ENCODE measurements at regions not wholly inside any gene's neighbourhood (a gene's known extent, or its start where the extent isn't known, plus 50 kb on each side); places are given as distances from the start of the nearest gene placed in this dataset.
A peak's percentile ranks its signal among the peaks of the same experiment; 100 is the strongest.

DNA sequence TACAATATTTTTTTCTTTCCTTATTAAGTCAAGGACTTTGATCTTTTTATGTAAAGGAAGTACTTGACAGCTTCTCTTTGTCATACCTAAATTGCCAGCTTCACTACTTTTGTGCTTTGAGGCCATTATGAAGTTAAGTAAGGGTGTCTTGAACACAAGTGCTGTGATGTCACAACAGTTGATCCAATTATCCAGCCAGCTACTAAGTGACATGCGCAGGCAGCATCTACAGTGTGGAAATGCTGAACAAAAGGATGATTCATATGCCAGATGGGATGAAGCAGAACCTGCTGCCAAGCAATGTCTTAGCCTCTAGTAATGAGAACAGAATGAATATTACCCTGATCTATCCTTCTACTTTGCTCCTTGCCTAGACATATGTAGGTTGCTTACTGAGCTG is 68.3 kb upstream of the TMEM244 start:
- H3K36me3 ChIP-seq, result no peaks in the 10 kb centered on the region
- H3K27ac ChIP-seq, result no peak overlapping the region
- H3K4me1 ChIP-seq, result no peaks in the 10 kb centered on the region
- peak in 1 of 2 donors; percentile 42 for ATAC-seq (ENCODE audit: low FRiP score in 2 of 2)
- DNase-seq, result no peak
- TF ChIP-seq, protein P1, sequence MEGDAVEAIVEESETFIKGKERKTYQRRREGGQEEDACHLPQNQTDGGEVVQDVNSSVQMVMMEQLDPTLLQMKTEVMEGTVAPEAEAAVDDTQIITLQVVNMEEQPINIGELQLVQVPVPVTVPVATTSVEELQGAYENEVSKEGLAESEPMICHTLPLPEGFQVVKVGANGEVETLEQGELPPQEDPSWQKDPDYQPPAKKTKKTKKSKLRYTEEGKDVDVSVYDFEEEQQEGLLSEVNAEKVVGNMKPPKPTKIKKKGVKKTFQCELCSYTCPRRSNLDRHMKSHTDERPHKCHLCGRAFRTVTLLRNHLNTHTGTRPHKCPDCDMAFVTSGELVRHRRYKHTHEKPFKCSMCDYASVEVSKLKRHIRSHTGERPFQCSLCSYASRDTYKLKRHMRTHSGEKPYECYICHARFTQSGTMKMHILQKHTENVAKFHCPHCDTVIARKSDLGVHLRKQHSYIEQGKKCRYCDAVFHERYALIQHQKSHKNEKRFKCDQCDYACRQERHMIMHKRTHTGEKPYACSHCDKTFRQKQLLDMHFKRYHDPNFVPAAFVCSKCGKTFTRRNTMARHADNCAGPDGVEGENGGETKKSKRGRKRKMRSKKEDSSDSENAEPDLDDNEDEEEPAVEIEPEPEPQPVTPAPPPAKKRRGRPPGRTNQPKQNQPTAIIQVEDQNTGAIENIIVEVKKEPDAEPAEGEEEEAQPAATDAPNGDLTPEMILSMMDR (IDR thresholded peaks at IDR 0.05), result no peak
- TF ChIP-seq EP300 (IDR thresholded peaks at IDR 0.05) (no peak), POLR2A (IDR thresholded peaks at IDR 0.05) (no peak), POLR2AphosphoS5 (IDR thresholded peaks at IDR 0.05) (no peak)
- no peaks in the 10 kb centered on the region for H3K27me3 ChIP-seq
- 89 to 100% methylated on average over 1 of the region's 1 CpG for WGBS, 2 donors
- no peak overlapping the region for H3K4me3 ChIP-seq
- no peaks in the 10 kb centered on the region for H3K9me3 ChIP-seq

DNA sequence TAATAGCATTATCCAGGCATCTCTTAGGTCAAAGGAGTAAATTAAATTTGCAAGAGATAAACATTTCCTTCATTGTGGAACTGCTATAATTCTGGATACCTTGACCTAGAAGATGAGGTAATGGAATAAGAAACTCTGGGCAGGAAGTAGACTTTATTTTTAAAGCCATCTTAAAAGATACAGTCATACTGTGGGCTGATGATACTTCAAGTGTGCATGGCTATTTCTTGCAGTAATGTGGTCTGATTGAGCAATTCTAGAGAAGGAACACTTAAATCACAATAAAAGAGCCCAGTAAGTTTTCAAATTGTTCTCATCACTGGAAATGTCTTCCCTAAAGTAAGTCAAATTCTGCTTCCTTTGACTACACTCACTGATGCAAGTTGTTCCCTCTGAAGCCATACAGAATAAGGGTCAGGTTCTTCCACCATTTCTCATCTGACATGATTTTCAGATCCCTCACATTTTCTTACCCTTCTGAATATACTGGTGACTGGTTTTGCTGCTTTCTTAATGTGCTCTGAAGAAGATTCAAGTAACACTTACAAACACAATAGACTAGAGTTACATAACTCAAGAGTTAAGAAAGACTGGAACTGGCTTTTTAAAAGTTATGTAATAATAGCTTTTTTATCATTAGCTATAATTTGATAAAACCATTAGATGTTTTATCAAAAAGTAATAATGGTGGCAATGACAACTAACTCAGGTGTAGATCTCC is 62.6 kb upstream of the TMEM244 start:
- H3K4me3 ChIP-seq, result no peak overlapping the region
- no peak for TF ChIP-seq POLR2A (IDR thresholded peaks at IDR 0.05)
- TF ChIP-seq, protein P1 (IDR thresholded peaks at IDR 0.05), result no peak
- no peaks in the 10 kb centered on the region for H3K4me1 ChIP-seq
- ATAC-seq (ENCODE audit: low FRiP score in 2 of 2) (no peak), DNase-seq (no peak)
- no peaks in the 10 kb centered on the region for H3K27me3 ChIP-seq
- no peak overlapping the region for H3K27ac ChIP-seq
- H3K36me3 ChIP-seq, result no peaks in the 10 kb centered on the region
- H3K9me3 ChIP-seq, result no peaks in the 10 kb centered on the region

DNA sequence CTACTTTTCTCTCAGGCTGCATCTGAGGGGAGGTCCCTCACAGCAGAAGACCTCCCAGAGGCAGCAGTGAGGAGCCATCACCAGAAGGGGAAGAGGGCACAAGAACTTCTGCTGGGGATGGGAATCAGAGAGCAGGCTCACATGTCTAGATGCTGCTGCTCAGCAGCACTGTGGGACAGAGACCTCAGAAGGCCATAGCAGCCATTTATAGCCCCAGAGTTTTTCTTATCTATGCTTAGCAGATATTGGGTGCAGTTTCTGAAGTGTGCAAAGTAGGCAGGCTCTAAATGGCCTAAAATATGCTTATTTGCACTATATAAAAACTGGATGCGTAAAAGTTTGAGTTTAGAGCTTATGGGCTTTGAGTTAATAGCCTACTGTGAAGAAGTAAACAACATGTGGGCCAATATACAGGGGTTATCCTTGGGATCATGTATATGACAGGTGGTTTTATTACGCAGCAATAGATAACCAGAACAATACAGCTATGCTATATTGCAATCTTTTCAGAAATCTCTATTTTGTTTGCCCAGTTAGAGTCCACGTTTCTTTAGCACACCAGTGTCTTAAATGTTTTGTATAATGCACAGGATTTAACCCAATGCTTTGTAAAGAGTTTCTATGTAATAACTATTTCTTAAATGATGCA is 60.2 kb upstream of the TMEM244 start:
- WGBS, 2 donors, result 62 to 67% methylated on average over 3 of the region's 3 CpGs
- DNase-seq, result no peak

DNA sequence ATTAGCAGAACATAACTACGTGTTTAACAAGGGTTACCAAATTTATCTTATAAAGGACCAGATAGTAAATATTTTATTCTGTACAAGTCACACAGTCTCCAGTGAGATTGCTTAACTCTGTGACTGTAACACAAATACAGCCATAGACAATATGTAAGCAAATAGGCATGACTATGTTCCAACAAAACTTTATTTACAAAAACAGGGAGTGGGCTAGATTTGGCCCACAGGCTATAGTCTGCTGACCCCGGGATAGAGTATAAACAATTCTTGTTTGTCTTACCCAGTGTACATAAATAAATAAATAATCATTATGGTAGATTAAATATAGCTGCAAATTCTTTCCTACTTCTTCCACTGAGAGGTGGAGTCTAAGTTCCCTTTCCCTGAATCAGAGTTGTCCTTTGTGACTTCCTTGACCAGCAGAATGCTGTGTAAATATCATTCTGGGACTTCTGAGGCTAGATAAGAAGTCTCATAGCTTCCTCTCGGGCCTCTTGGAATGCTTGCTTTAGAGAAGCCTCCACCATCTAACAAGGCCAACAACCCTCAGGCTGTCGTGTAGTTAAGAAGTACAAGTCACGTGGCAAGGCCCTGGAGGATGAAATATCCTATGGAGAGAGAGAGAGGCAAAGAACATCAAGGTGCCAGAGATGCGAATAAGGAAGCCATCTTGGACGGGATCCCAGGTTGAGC is 59.1 kb upstream of the TMEM244 start:
- TF ChIP-seq EP300 (IDR thresholded peaks at IDR 0.05) (no peak), POLR2A (IDR thresholded peaks at IDR 0.05) (no peak), POLR2AphosphoS5 (IDR thresholded peaks at IDR 0.05) (no peak)
- TF ChIP-seq, protein P1 (IDR thresholded peaks at IDR 0.05), result no peak
- DNase-seq (no peak), ATAC-seq (ENCODE audit: low FRiP score in 2 of 2) (no peak)
- WGBS, 2 donors, result 64 to 71% methylated on average over 7 of the region's 7 CpGs
- no peaks in the 10 kb centered on the region for H3K4me1 ChIP-seq
- H3K27ac ChIP-seq, result no peak overlapping the region
- H3K4me3 ChIP-seq, result no peak overlapping the region
- no peaks in the 10 kb centered on the region for H3K27me3 ChIP-seq
- no peaks in the 10 kb centered on the region for H3K36me3 ChIP-seq
- no peaks in the 10 kb centered on the region for H3K9me3 ChIP-seq

More for the DNA sequence above, 60.2 kb upstream of the TMEM244 start:
- no peaks in the 10 kb centered on the region for H3K4me1 ChIP-seq
- no peaks in the 10 kb centered on the region for H3K36me3 ChIP-seq
- H3K27me3 ChIP-seq, result no peaks in the 10 kb centered on the region
- H3K27ac ChIP-seq, result no peak overlapping the region
- no peak overlapping the region for H3K4me3 ChIP-seq
- TF ChIP-seq EP300 (IDR thresholded peaks at IDR 0.05) (no peak), POLR2AphosphoS5 (IDR thresholded peaks at IDR 0.05) (no peak), POLR2A (IDR thresholded peaks at IDR 0.05) (no peak)
- TF ChIP-seq, protein P1 (IDR thresholded peaks at IDR 0.05), result no peak
- no peaks in the 10 kb centered on the region for H3K9me3 ChIP-seq
- ATAC-seq (ENCODE audit: low FRiP score in 2 of 2), result no peak
